Thyroid gland (tissue), 4 donors: ENCODE measurements at regions not wholly inside any gene's neighbourhood (a gene's known extent, or its start where the extent isn't known, plus 50 kb on each side); places are given as distances from the start of the nearest gene placed in this dataset.
"Not testable (repeated sequence)": the region's sequence is repeated elsewhere in the genome, so short reads cannot be mapped to it uniquely, and the experiment has no call there.

Source experiments
- DNase-seq, 2 donors: peaks; one replicate each; pipeline ENCODE4 v3.0.0-alpha.2; 2019
- H3K27ac ChIP-seq, 3 donors: fragments of 200-600 bp; sonication (generic); 1 replicate in 2 of 3; 2 replicates in 1 of 3; pipeline ENCODE4 v1.5.1; 2016 to 2019; ENCODE audit warnings: mild to moderate bottlenecking in 1 of 3, moderate library complexity in 1 of 3
- H3K27me3 ChIP-seq: fragments of 200-600 bp; sonication (generic); one replicate; pipeline ENCODE4 v1.5.1; 2019
- H3K36me3 ChIP-seq, 2 donors: fragments of 200-600 bp; sonication (generic); one replicate each; pipeline ENCODE4 v1.5.1; 2016 to 2019
- H3K4me1 ChIP-seq, 2 donors: fragments of 200-600 bp; sonication (generic); one replicate each; pipeline ENCODE4 v1.5.1; 2017 to 2019
- H3K4me3 ChIP-seq, 3 donors: fragments of 200-600 bp; sonication (generic); replicated peaks in 1 of 3; 1 replicate in 2 of 3; 2 replicates in 1 of 3; pipeline ENCODE4 v1.5.1; 2016; ENCODE audit warnings: mild to moderate bottlenecking in 1 of 3
- H3K9me3 ChIP-seq: fragments of 200-600 bp; sonication (generic); one replicate; pipeline ENCODE4 v1.5.1; 2017
- POLR2A ChIP-seq, 2 donors: fragments of 450-650 bp; IDR thresholded peaks; one replicate each; pipeline ENCODE4 v1.6.1; 2017; ENCODE audit warnings: antibody characterized with exemption in 2 of 2, mild to moderate bottlenecking in 2 of 2, moderate library complexity in 1 of 2
- WGBS, 2 donors: methylation state at CpG; one replicate each; pipeline ENCODE4 v1.1.5; 2017; 5-methylcytosine and 5-hydroxymethylcytosine counted together
- intact Hi-C: fragments of 100-400 bp; cut with DNase I; formaldehyde crosslinking; loops from one replicate; pipeline ENCODE4 v1.15.1; 2023
- TF ChIP-seq, protein P1 (sequence below), 6 experiments: fragments of 200-600 bp in 3 of 6; fragments of 450-650 bp in 3 of 6; sonication (generic) in 3 of 6; IDR thresholded peaks; one replicate each; pipeline ENCODE4 v1.5.1; 2016 to 2019; ENCODE audit warnings: antibody characterized with exemption in 6 of 6, mild to moderate bottlenecking in 2 of 6, inconsistent platforms in 1 of 6, moderate library complexity in 1 of 6

DNA sequence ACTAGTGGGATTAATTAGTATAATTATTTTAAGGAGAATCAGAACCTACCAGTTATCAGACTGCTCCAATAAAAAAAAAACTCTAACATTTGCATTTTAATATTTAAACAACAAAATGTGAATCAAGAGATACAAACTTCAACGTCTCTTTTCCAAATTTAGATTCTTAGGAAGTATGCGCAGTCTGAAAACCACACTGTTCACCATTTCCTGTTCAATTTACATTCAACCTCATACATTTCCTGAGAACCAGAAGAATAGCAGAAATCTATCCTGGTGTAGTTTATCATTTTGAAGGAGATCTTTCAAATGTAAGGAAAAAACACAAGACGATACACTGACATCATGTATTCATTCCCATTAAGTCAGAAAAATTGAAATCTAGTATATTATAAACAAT, 869.2 kb downstream of the EFNA5 start:
- intact Hi-C loops, result no loop called here
- Histone ChIP-seq H3K4me3 (no peak overlapping the region), H3K4me1 (no peaks in the 10 kb centered on the region), H3K27ac (no peak overlapping the region), H3K27me3 (no peaks in the 10 kb centered on the region), H3K36me3 (no peaks in the 10 kb centered on the region), H3K9me3 (no peaks in the 10 kb centered on the region)
- 69 to 81% methylated on average over 3 of the region's 3 CpGs for WGBS, 2 donors
- TF ChIP-seq POLR2A (IDR thresholded peaks at IDR 0.05), result no peak
- TF ChIP-seq, protein P1, sequence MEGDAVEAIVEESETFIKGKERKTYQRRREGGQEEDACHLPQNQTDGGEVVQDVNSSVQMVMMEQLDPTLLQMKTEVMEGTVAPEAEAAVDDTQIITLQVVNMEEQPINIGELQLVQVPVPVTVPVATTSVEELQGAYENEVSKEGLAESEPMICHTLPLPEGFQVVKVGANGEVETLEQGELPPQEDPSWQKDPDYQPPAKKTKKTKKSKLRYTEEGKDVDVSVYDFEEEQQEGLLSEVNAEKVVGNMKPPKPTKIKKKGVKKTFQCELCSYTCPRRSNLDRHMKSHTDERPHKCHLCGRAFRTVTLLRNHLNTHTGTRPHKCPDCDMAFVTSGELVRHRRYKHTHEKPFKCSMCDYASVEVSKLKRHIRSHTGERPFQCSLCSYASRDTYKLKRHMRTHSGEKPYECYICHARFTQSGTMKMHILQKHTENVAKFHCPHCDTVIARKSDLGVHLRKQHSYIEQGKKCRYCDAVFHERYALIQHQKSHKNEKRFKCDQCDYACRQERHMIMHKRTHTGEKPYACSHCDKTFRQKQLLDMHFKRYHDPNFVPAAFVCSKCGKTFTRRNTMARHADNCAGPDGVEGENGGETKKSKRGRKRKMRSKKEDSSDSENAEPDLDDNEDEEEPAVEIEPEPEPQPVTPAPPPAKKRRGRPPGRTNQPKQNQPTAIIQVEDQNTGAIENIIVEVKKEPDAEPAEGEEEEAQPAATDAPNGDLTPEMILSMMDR (IDR thresholded peaks at IDR 0.05), result no peak
- no peak for DNase-seq

DNA sequence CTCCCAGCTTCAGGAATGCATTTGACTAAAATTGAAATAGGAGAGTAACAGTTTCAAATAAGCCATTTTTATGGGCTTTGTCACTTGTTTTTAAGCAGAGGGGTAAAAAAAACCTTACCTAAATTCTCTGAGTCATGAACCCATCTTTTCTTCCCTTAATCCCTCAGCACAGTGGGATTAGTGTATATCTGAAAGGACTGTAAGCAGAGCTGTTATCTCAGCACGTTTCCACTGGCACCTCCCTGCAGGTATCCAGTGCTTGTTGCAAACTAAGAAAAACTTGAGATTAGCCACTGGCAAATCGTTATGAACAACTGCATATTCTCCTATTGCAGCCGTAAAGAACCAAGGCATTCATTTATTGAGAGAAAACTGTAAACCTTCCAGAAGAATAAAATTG, 872.7 kb downstream of the EFNA5 start:
- Histone ChIP-seq H3K36me3 (no peaks in the 10 kb centered on the region), H3K4me1 (no peaks in the 10 kb centered on the region), H3K9me3 (no peaks in the 10 kb centered on the region), H3K4me3 (no peak overlapping the region), H3K27me3 (no peaks in the 10 kb centered on the region), H3K27ac (no peak overlapping the region)
- 49 to 59% methylated on average over 3 of the region's 3 CpGs for WGBS, 2 donors
- DNase-seq, result no peak
- intact Hi-C loops, result no loop called here
- TF ChIP-seq, protein P1 (IDR thresholded peaks at IDR 0.05), result no peak
- no peak for TF ChIP-seq POLR2A (IDR thresholded peaks at IDR 0.05)

DNA sequence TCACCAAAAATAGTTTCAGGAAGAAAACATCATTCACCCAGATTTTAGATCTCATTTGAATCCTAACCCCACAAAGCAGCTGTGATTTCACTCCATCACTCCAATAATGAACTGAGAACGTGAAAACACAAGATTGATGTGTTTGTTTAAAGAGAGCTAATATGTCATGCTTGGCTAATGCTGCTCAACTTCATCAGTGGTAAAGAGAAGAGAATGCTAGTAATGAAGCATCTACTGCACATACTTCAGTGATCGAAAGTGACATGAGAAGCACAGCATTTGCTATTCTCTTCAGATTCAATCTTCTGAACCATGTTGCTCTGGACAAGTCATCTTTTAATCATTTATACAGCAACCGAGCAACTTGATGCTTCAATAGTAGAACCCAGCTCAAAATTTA, 874.7 kb downstream of the EFNA5 start:
- H3K27ac ChIP-seq, result no peak overlapping the region
- H3K36me3 ChIP-seq, result no peaks in the 10 kb centered on the region
- 39 to 51% methylated on average over 3 of the region's 3 CpGs for WGBS, 2 donors
- H3K4me3 ChIP-seq, result no peak overlapping the region
- no peaks in the 10 kb centered on the region for H3K27me3 ChIP-seq
- H3K4me1 ChIP-seq, result no peaks in the 10 kb centered on the region
- DNase-seq, result no peak
- intact Hi-C loops, result no loop called here
- H3K9me3 ChIP-seq, result no peaks in the 10 kb centered on the region
- TF ChIP-seq, protein P1 (IDR thresholded peaks at IDR 0.05), result no peak
- TF ChIP-seq POLR2A (IDR thresholded peaks at IDR 0.05), result no peak

DNA sequence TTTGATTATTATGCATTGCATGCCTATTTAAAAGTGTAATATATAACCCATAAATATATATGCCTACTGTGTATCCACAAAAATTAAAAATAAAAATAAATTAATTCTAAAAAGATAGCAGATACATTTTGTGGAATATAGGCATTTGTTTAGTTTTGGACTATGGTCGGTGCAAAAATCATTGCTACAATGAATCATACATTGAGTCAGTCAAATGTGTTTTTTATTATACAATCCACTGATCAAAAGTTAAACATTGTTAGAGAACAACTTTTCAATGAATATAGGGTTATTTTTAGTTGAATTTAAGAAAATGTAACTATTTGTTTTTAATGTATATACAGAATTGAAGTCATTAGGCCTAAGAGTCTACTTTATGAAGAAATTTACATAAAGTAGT, 885.9 kb downstream of the EFNA5 start:
- WGBS, 2 donors, result 91 to 96% methylated on average over 1 of the region's 1 CpG
- no peaks in the 10 kb centered on the region for H3K27me3 ChIP-seq

DNA sequence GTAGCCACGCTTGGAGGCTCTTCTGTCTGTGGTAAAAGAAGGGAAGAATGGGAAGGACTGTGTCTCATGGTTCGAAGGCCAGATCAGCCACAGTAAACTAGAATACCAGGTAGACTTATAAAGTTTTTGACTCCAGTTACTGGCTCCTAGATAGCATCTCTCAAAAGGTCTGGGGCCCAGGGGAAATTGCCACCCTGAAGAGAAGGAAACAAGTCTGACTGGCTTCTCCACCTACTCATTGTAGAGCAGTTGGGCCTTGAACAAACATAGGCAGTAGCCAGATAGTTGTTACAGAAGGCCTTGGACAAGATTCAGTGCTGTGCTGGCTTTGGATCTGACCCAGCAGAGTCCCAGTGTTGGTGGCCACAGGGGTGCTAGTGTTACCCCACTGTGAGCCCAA, 890.4 kb downstream of the EFNA5 start:
- no peaks in the 10 kb centered on the region for H3K27me3 ChIP-seq
- no peaks in the 10 kb centered on the region for H3K36me3 ChIP-seq
- no peaks in the 10 kb centered on the region for H3K9me3 ChIP-seq
- TF ChIP-seq, protein P1 (IDR thresholded peaks at IDR 0.05), result no peak
- TF ChIP-seq POLR2A (IDR thresholded peaks at IDR 0.05), result no peak
- intact Hi-C loops, result no loop called here
- no peaks in the 10 kb centered on the region for H3K4me1 ChIP-seq
- 82 to 91% methylated on average over 2 of the region's 2 CpGs for WGBS, 2 donors
- no peak for DNase-seq
- H3K27ac ChIP-seq, result no peak overlapping the region
- no peak overlapping the region for H3K4me3 ChIP-seq

More for the DNA sequence above, 885.9 kb downstream of the EFNA5 start:
- intact Hi-C loops, result no loop called here
- no peaks in the 10 kb centered on the region for H3K4me1 ChIP-seq
- no peak overlapping the region for H3K27ac ChIP-seq
- H3K9me3 ChIP-seq, result no peaks in the 10 kb centered on the region
- no peaks in the 10 kb centered on the region for H3K36me3 ChIP-seq
- no peak for DNase-seq
- no peak for TF ChIP-seq POLR2A (IDR thresholded peaks at IDR 0.05)
- no peak overlapping the region for H3K4me3 ChIP-seq

DNA sequence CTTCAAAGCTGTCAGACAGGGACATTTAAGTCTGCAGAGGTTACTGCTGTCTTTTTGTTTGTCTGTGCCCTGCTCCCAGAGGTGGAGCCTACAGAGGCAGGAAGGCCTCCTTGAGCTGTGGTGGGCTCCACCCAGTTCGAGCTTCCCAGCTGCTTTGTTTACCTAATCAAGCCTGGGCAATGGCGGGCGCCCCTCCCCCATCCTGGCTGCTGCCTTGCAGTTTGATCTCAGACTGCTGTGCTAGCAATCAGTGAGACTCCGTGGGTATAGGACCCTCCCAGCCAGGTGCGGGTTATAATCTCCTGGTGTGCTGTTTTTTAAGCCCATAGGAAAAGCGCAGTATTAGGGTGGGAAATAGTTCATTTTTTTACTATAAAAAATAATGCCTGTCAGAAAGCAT, 894.2 kb downstream of the EFNA5 start:
- H3K4me3 ChIP-seq, H3K27me3 ChIP-seq, H3K27ac ChIP-seq, H3K36me3 ChIP-seq, H3K4me1 ChIP-seq, DNase-seq, H3K9me3 ChIP-seq, intact Hi-C loops: not testable (repeated sequence)
- 86% methylated on average over 5 to 6 of the region's 6 CpGs for WGBS, 2 donors
